IPS-18c (cell line): ENCODE measurements at regions not wholly inside any gene's neighbourhood (a gene's known extent, or its start where the extent isn't known, plus 50 kb on each side); places are given as distances from the start of the nearest gene placed in this dataset.

Experiments
- H3K4me3 ChIP-seq: 2 replicates; pipeline ENCODE4 v1.7.0; 2013; ENCODE audit warnings: low read depth, mild to moderate bottlenecking, low read length, moderate library complexity; ENCODE audit not compliant: insufficient read depth
- H3K9me3 ChIP-seq: one replicate; pipeline ENCODE4 v1.6.1; 2013; ENCODE audit warnings: mild to moderate bottlenecking, low read length, moderate library complexity; ENCODE audit not compliant: control insufficient read depth, insufficient read depth

DNA sequence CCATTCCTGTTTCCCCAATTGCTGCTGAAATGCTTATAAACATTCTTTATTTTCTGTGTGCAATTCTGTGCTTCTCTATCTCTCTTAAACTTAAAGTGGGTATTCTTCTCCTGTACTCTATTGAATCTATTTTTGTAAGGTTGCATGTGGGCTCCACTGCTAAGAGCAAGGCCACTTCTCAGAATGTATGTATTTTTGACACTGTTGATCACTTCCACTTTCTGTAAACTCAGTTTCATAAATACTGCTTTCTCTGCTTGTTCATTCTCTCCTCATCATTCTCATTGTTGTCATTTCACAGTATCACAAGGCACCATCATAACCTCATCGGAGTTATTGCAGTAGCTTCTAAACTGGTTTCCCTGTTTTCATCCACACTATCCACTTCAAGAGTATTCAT lies 483.0 kb upstream of the CDH18 start:
- H3K4me3 ChIP-seq, result no peak overlapping the region
- no peaks in the 10 kb centered on the region for H3K9me3 ChIP-seq

GRCh38 chr5:20469792-20470191 lies 481.8 kb upstream of the CDH18 start:
- Histone ChIP-seq H3K4me3 (no peak overlapping the region), H3K9me3 (no peaks in the 10 kb centered on the region)

GRCh38 chr5:20469390-20469789 lies 481.4 kb upstream of the CDH18 start:
- Histone ChIP-seq H3K9me3 (no peaks in the 10 kb centered on the region), H3K4me3 (no peak overlapping the region)

DNA sequence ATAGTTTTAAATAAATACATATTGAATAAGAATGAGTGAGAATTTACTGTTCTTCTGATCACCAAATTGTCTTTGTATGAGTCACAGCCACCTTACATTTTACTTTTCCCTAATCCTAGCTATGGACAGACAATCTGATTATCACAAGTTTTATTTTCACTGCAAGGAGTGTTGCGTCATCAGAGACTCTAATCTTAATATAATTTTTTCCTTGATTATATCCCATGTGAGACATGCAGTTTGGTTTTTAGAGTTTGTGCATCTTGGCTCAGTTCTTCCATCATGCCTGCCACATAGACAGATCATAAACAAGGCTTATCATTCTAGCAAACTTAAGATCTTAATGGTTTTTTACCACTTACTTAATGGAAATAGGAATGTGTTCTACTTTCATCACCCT lies 478.5 kb upstream of the CDH18 start:
- Histone ChIP-seq H3K4me3 (no peak overlapping the region), H3K9me3 (no peaks in the 10 kb centered on the region)

DNA sequence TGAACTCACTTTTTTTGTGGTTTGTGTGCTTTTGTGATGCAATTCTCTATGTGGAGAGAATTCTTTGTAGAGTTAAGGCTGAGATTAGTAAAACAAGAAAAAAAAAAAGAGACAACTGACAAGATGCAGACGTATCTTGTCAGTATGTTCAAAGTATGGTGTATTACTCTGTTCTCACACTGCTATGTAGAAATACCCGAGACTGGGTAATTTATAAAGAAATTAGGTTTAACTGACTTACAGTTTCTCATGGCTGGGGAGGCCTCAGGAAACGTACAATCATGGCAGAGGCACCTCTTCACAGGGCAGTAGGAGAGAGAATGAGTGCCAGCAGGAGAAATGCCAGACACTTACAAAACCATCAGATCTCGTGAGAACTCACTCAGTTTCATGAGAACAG lies 475.2 kb upstream of the CDH18 start:
- Histone ChIP-seq H3K9me3 (no peaks in the 10 kb centered on the region), H3K4me3 (no peak overlapping the region)

DNA sequence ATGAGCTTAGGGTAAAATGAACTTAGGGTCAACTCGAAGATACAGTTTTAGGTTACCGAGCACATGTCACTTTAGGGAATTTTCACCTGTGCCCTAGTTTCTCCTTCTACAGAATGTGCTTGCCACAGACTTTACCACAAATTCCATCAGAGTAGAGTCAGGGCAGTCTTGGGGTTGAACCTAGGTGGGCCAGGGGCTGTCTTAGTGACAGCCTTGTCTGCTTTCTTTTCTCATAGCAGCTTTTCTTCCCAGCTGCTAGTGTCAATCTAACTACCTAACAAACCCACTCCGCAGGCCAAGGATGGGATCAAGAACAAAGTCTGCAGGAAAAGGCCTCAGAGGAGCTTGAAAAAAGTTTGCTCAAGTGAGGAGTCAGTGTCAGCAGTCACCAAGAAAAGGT lies 458.1 kb upstream of the CDH18 start:
- no peaks in the 10 kb centered on the region for H3K9me3 ChIP-seq
- no peak overlapping the region for H3K4me3 ChIP-seq

GRCh38 chr5:20445326-20445860 lies 457.4 kb upstream of the CDH18 start:
- no peaks in the 10 kb centered on the region for H3K9me3 ChIP-seq

GRCh38 chr5:20434786-20435185 lies 446.8 kb upstream of the CDH18 start:
- H3K4me3 ChIP-seq, result no peak overlapping the region
- H3K9me3 ChIP-seq, result no peaks in the 10 kb centered on the region

More at GRCh38 chr5:20445326-20445860, 457.4 kb upstream of the CDH18 start:
- no peak overlapping the region for H3K4me3 ChIP-seq

- H3K9me3 ChIP-seq, result no peaks in the 10 kb centered on the region
Measured at GRCh38 chr5:20420991-20421595, 433.1 kb upstream of the CDH18 start.

More at GRCh38 chr5:20420991-20421595, 433.1 kb upstream of the CDH18 start:
- H3K4me3 ChIP-seq, result no peak overlapping the region
